Omental fat pad (tissue), 3 donors: ENCODE measurements at regions not wholly inside any gene's neighbourhood (a gene's known extent, or its start where the extent isn't known, plus 50 kb on each side); places are given as distances from the start of the nearest gene placed in this dataset.

ENCODE experiments used
- ATAC-seq: fragments of 150-250 bp; one replicate; pipeline ENCODE4 v1.9.1; 2016; ENCODE audit warnings: mild to moderate bottlenecking, moderate library complexity; ENCODE audit not compliant: low FRiP score
- DNase-seq: peaks from one replicate; pipeline ENCODE4 v3.0.0-alpha.2; 2019; ENCODE audit warnings: low spot score
- TF ChIP-seq, protein P1 (sequence below), 3 donors: fragments of 450-650 bp; IDR thresholded peaks; one replicate each; pipeline ENCODE4 v1.5.1; 2016 to 2017; ENCODE audit warnings: antibody characterized with exemption in 3 of 3, mild to moderate bottlenecking in 3 of 3, moderate library complexity in 2 of 3

DNA sequence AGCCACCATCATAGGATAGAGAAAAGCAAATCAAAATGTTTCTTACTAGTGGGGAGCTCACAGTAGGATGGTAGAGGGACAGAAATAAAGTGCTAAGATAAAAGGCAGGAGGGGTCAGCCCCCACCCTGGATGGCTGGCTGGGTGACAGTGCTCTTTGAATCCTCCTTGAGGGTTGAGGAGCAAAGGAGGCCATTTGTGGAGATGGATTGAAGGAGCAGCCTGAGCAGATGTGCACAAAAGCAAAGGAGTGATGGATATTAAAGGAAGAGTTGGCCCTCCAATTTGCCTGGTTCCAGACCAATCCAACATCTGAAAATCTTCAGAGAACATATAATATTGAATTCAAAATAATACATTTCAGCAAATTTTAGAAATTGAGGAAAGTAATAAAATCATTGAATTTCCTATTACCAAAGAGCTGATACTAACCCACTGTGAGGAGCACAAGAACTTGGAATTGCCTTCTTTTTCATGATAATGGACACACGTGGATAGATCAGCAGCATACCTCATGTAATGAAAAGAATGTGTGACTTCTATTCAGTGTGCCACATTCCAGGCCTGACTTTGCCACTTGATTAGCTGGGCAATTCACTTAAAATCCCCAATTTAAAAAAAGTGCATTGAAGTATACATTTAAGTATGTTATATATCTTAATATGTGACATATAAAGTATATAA is 287.0 kb downstream of the FAT3 start:
- ATAC-seq, result no peak

DNA sequence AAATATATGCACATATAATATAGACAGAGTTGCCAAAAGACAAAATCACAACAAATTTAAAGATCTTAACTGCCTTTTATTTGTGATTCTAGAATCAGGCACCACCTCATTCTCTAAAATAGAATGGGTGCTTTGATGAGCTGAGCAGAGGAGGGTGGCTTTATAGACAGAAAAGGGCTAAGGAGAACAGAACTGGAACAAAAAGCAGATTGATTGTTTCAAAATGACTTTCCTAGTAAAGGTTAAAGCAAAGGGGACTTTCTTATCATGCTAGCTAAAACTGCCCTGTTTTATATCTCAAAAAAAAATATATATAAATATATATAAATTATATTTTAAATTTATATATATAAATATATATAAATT is 287.6 kb downstream of the FAT3 start:
- TF ChIP-seq, protein P1, sequence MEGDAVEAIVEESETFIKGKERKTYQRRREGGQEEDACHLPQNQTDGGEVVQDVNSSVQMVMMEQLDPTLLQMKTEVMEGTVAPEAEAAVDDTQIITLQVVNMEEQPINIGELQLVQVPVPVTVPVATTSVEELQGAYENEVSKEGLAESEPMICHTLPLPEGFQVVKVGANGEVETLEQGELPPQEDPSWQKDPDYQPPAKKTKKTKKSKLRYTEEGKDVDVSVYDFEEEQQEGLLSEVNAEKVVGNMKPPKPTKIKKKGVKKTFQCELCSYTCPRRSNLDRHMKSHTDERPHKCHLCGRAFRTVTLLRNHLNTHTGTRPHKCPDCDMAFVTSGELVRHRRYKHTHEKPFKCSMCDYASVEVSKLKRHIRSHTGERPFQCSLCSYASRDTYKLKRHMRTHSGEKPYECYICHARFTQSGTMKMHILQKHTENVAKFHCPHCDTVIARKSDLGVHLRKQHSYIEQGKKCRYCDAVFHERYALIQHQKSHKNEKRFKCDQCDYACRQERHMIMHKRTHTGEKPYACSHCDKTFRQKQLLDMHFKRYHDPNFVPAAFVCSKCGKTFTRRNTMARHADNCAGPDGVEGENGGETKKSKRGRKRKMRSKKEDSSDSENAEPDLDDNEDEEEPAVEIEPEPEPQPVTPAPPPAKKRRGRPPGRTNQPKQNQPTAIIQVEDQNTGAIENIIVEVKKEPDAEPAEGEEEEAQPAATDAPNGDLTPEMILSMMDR (IDR thresholded peaks at IDR 0.05), result no peak
- DNase-seq (no peak), ATAC-seq (no peak)

More for the DNA sequence above, 287.0 kb downstream of the FAT3 start:
- TF ChIP-seq, protein P1 (IDR thresholded peaks at IDR 0.05), result no peak
- DNase-seq, result no peak

- DNase-seq (no peak), ATAC-seq (no peak)
- TF ChIP-seq, protein P1 (IDR thresholded peaks at IDR 0.05), result no peak
Measured at GRCh38 chr11:92523611-92524010, 299.0 kb downstream of the FAT3 start.

- DNase-seq (no peak), ATAC-seq (no peak)
- TF ChIP-seq, protein P1 (IDR thresholded peaks at IDR 0.05), result no peak
Measured at GRCh38 chr11:92524542-92524941, 299.9 kb downstream of the FAT3 start.

GRCh38 chr11:92527467-92527866 is 302.8 kb downstream of the FAT3 start:
- TF ChIP-seq, protein P1 (IDR thresholded peaks at IDR 0.05), result no peak
- DNase-seq (no peak), ATAC-seq (no peak)

DNA sequence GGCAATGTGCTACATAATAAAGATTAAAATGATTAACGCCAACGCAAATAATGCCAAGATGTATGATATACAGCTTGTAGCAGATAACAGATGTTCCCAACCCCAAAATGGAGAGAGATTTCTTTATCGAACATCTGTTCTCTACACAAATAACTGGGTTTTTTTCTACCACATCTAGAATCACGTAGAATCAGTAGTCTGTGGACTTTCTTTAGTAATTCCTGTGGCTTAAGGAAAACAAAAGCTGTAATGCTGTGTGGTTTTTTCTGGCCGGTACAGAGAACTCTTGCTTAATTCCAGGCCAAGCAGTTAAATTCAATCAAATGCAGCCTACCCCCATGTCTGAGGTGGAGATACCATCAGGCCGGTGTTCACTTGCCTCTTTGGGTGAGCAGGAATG is 303.4 kb downstream of the FAT3 start:
- no peak for ATAC-seq
- TF ChIP-seq, protein P1 (IDR thresholded peaks at IDR 0.05), result no peak
- DNase-seq, result no peak

- ATAC-seq (no peak), DNase-seq (no peak)
- TF ChIP-seq, protein P1 (IDR thresholded peaks at IDR 0.05), result no peak
Measured at GRCh38 chr11:92531065-92531739, 306.6 kb downstream of the FAT3 start.
